Gastrocnemius medialis (tissue), 4 donors: ENCODE measurements at regions not wholly inside any gene's neighbourhood (a gene's known extent, or its start where the extent isn't known, plus 50 kb on each side); places are given as distances from the start of the nearest gene placed in this dataset.

Experiments
- CTCF ChIP-seq, 5 experiments: fragments of 450-650 bp in 3 of 5; fragments of 200-600 bp in 2 of 5; sonication (generic) in 2 of 5; IDR thresholded peaks in 4 of 5; conservative IDR thresholded peaks in 1 of 5; 1 replicate in 4 of 5; 2 replicates in 1 of 5; pipeline ENCODE4 v1.5.1; 2016 to 2019; ENCODE audit warnings: antibody characterized with exemption in 5 of 5, mild to moderate bottlenecking in 3 of 5, moderate library complexity in 3 of 5
- POLR2A ChIP-seq, 2 donors: fragments of 450-650 bp; IDR thresholded peaks; one replicate each; pipeline ENCODE4 v1.6.1; 2017; ENCODE audit warnings: antibody characterized with exemption in 2 of 2, mild to moderate bottlenecking in 2 of 2, moderate library complexity in 2 of 2

GRCh38 chr10:8752146-8752843 lies 697.8 kb downstream of the GATA3 start:
- TF ChIP-seq CTCF (IDR thresholded peaks at IDR 0.05 in 4 of 5, conservative IDR thresholded peaks at IDR 0.05 in 1 of 5), result no peak
- TF ChIP-seq POLR2A (IDR thresholded peaks at IDR 0.05), result no peak
